Stimulated activated CD8-positive, alpha-beta memory T cell treated with anti-CD3 and anti-CD28 coated beads, Interleukin-4, amount 100 ng/mL, for 48 hours (primary cell): ENCODE measurements at regions not wholly inside any gene's neighbourhood (a gene's known extent, or its start where the extent isn't known, plus 50 kb on each side); places are given as distances from the start of the nearest gene placed in this dataset.

ENCODE experiments used
- DNase-seq: peaks from one replicate; pipeline ENCODE4 v3.0.0-alpha.2; 2020

- no peak for DNase-seq
These were observed 75.8 kb downstream of the DAD1 start for GRCh38 chr14:22513066-22513812.

GRCh38 chr14:22512106-22512814 is 76.8 kb downstream of the DAD1 start:
- no peak for DNase-seq

GRCh38 chr14:22510527-22511110 is 78.4 kb downstream of the DAD1 start:
- no peak for DNase-seq

GRCh38 chr14:22509751-22510300 is 79.2 kb downstream of the DAD1 start:
- DNase-seq = no peak

- no peak for DNase-seq
These were observed 79.9 kb downstream of the DAD1 start for GRCh38 chr14:22509036-22509709.

- no peak for DNase-seq
These were observed 80.4 kb downstream of the DAD1 start for GRCh38 chr14:22508662-22509035.

GRCh38 chr14:22508150-22508457 is 80.9 kb downstream of the DAD1 start:
- no peak for DNase-seq

- no peak for DNase-seq
These were observed 82.2 kb downstream of the DAD1 start for GRCh38 chr14:22506778-22507351.

- DNase-seq = no peak
These were observed 82.7 kb downstream of the DAD1 start for GRCh38 chr14:22506378-22506710.

GRCh38 chr14:22505697-22506377 is 83.2 kb downstream of the DAD1 start:
- no peak for DNase-seq

- no peak for DNase-seq
These were observed 83.7 kb downstream of the DAD1 start for GRCh38 chr14:22505309-22505696.

GRCh38 chr14:22502551-22502950 is 86.5 kb downstream of the DAD1 start:
- DNase-seq = no peak

GRCh38 chr14:22502007-22502406 is 87.0 kb downstream of the DAD1 start:
- DNase-seq = no peak

- DNase-seq = no peak
These were observed 87.9 kb downstream of the DAD1 start for GRCh38 chr14:22500954-22501726.

GRCh38 chr14:22500525-22500924 is 88.5 kb downstream of the DAD1 start:
- DNase-seq = no peak

- no peak for DNase-seq
These were observed 91.3 kb downstream of the DAD1 start for GRCh38 chr14:22497671-22498093.

- DNase-seq = no peak
These were observed 91.9 kb downstream of the DAD1 start for GRCh38 chr14:22497144-22497423.

- no peak for DNase-seq
These were observed 94.4 kb downstream of the DAD1 start for GRCh38 chr14:22494486-22495135.

GRCh38 chr14:22493753-22494152 is 95.3 kb downstream of the DAD1 start:
- DNase-seq = no peak

GRCh38 chr14:22492622-22493542 is 96.1 kb downstream of the DAD1 start:
- no peak for DNase-seq
